ENCODE measurements at regions not wholly inside any gene's neighbourhood (a gene's known extent, or its start where the extent isn't known, plus 50 kb on each side); places are given as distances from the start of the nearest gene placed in this dataset.
"Not testable (repeated sequence)": the region's sequence is repeated elsewhere in the genome, so short reads cannot be mapped to it uniquely, and the experiment has no call there.

DNA sequence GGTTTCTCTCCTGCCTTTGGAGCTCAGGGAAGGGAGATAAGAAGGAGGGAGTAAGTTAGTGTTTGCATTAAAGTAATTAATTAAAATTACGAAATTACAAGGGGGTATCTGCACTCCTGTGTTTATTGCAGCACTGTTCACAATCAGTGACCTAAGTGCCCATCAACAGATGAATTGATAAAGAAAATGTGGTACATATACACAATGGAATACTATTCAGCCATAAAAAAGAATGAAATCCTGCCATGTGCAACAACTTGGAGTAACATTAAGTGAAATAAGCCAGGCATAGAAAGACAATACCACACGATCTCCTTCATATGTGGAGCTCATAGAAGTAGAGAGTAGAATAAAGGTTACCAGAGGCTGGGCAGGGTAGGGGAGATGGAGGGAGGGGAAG lies 202.0 kb downstream of the SHQ1 start:
- H3K4me3 ChIP-seq (ENCODE audit: low read depth, low read length), result no peak overlapping the region
- no peak for DNase-seq (ENCODE audit: low read depth)
- TF ChIP-seq, protein P1, sequence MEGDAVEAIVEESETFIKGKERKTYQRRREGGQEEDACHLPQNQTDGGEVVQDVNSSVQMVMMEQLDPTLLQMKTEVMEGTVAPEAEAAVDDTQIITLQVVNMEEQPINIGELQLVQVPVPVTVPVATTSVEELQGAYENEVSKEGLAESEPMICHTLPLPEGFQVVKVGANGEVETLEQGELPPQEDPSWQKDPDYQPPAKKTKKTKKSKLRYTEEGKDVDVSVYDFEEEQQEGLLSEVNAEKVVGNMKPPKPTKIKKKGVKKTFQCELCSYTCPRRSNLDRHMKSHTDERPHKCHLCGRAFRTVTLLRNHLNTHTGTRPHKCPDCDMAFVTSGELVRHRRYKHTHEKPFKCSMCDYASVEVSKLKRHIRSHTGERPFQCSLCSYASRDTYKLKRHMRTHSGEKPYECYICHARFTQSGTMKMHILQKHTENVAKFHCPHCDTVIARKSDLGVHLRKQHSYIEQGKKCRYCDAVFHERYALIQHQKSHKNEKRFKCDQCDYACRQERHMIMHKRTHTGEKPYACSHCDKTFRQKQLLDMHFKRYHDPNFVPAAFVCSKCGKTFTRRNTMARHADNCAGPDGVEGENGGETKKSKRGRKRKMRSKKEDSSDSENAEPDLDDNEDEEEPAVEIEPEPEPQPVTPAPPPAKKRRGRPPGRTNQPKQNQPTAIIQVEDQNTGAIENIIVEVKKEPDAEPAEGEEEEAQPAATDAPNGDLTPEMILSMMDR (IDR thresholded peaks at IDR 0.05; ENCODE audit: low read depth, low read length, missing control alignments), result no peak
- in situ Hi-C loops (cut with HindIII; ENCODE audit: low sequenced_read_pairs), result no loop called here

GRCh38 chr3:72643635-72644034 lies 204.6 kb downstream of the SHQ1 start:
- in situ Hi-C loops (cut with HindIII; ENCODE audit: low sequenced_read_pairs); DNase-seq (ENCODE audit: low read depth): not testable (repeated sequence)

GRCh38 chr3:72641684-72642083 lies 206.6 kb downstream of the SHQ1 start:
- no peak overlapping the region for H3K4me3 ChIP-seq (ENCODE audit: low read depth, low read length)
- no peak for DNase-seq (ENCODE audit: low read depth)
- TF ChIP-seq, protein P1 (IDR thresholded peaks at IDR 0.05; ENCODE audit: low read depth, low read length, missing control alignments), result no peak
- in situ Hi-C loops (cut with HindIII; ENCODE audit: low sequenced_read_pairs), result no loop called here

More at GRCh38 chr3:72643635-72644034, 204.6 kb downstream of the SHQ1 start:
- H3K4me3 ChIP-seq (ENCODE audit: low read depth, low read length), result not testable (repeated sequence)

GRCh38 chr3:72641072-72641471 lies 207.2 kb downstream of the SHQ1 start:
- in situ Hi-C loops (cut with HindIII; ENCODE audit: low sequenced_read_pairs), result no loop called here
- TF ChIP-seq, protein P1 (IDR thresholded peaks at IDR 0.05; ENCODE audit: low read depth, low read length, missing control alignments), result no peak
- no peak overlapping the region for H3K4me3 ChIP-seq (ENCODE audit: low read depth, low read length)
- no peak for DNase-seq (ENCODE audit: low read depth)

GRCh38 chr3:72636969-72637597 lies 211.2 kb downstream of the SHQ1 start:
- in situ Hi-C loops (cut with HindIII; ENCODE audit: low sequenced_read_pairs), result no loop called here
- TF ChIP-seq, protein P1 (IDR thresholded peaks at IDR 0.05; ENCODE audit: low read depth, low read length, missing control alignments), result no peak
- no peak for DNase-seq (ENCODE audit: low read depth)
- no peak overlapping the region for H3K4me3 ChIP-seq (ENCODE audit: low read depth, low read length)

DNA sequence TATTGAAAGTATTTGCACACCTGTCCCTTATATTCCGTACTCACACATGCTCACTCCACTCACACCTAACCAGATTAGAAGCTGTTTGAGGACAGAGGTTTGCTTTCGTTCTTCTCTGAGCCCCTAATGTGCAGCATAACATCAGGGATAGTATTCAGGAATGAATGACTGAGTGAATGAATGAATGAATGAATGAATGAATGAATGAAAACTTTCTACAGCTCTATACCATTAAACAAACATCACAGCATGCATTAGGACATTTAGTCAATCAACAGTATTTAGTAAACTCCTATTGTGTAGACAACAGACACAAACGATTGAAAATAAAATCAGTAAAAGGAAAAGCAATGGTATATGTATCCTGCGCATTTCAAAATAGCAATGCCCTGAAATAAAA lies 212.7 kb downstream of the SHQ1 start:
- no peak for DNase-seq (ENCODE audit: low read depth)
- TF ChIP-seq, protein P1 (IDR thresholded peaks at IDR 0.05; ENCODE audit: low read depth, low read length, missing control alignments), result no peak
- H3K4me3 ChIP-seq (ENCODE audit: low read depth, low read length), result no peak overlapping the region
- in situ Hi-C loops (cut with HindIII; ENCODE audit: low sequenced_read_pairs), result no loop called here

DNA sequence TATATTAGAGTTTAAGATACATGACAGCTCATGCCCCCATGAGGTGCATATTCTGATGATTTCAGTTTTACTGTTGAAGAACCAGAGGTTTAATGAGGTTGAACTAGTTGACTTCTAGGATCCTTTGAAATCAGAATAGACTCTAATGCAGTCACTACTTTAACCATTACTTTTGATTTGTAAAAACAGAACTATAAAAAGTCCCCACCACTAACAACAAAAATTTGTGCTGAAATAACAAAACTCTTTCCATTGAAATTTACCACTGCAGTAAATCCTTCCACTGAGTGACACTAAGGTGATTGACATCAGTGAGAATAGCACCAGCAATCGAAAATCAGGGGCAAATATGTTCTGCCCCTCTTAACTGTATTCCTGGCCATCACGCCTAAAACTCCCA lies 214.1 kb downstream of the SHQ1 start:
- no peak for DNase-seq (ENCODE audit: low read depth)
- no peak overlapping the region for H3K4me3 ChIP-seq (ENCODE audit: low read depth, low read length)
- TF ChIP-seq, protein P1 (IDR thresholded peaks at IDR 0.05; ENCODE audit: low read depth, low read length, missing control alignments), result no peak
- in situ Hi-C loops (cut with HindIII; ENCODE audit: low sequenced_read_pairs), result no loop called here
